NCI-H1092 (cell line): ENCODE measurements at regions not wholly inside any gene's neighbourhood (a gene's known extent, or its start where the extent isn't known, plus 50 kb on each side); places are given as distances from the start of the nearest gene placed in this dataset.

Experiments used
- DNase-seq: peaks from one replicate; lab custom pipeline; 2025; lab: John Stamatoyannopoulos, UW

DNA sequence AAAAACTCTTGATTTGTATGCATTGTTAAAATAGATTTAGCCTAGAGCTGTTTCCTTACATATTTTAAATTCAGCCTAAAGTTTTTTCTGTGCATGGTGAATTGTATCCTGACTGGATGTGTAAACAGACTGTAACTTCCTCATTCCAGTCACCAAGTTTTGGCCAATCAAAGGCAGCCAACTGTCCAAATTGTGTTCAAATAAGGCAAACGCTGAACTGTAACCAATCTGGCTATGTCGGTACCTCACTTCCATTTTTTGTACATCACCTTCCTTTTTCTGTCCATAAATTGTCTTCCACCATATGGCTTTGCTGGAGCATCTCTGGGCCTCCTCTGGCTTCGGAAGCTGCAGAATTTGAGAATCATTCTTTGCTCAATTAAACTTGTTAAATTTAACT is 1921.9 kb upstream of the SEL1L start:
- DNase-seq, result no peak

DNA sequence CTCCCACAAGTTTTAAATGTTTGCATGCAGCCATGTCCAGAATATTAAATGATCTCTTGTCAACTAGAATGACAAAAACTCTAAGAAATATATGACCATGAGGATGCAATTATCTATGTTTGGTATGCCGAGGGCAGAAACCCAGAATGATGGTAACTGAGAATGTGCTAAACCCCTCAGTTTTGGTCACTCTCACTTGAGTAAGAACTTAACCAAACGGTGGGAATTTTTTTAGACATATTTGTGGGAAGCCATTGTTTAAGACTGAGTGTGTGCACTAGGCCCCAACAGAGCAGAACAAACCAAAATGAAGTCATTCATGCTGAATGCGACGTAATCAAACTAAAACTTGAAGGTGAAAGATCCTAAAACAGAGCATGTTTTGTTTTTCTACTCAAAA is 1927.9 kb upstream of the SEL1L start:
- no peak for DNase-seq

DNA sequence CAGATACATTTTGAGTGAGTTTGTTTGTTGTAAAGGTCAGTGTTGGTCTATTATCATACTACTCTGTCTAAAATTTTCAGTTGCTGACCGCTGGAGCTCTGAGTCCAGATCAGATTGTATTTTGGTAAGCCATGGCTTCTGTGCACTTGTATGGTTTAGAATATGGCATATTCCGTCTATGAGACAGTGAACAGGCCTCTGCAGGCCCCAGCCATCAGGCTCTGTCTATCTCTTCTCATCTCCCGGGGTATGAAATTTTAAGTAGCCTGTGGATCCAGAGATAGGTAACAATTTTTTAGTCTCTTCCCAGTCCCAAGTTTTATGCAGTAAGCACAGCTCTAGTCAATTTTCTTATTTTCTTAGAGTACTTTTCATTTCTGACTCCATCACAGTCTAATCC is 1929.1 kb upstream of the SEL1L start:
- no peak for DNase-seq

DNA sequence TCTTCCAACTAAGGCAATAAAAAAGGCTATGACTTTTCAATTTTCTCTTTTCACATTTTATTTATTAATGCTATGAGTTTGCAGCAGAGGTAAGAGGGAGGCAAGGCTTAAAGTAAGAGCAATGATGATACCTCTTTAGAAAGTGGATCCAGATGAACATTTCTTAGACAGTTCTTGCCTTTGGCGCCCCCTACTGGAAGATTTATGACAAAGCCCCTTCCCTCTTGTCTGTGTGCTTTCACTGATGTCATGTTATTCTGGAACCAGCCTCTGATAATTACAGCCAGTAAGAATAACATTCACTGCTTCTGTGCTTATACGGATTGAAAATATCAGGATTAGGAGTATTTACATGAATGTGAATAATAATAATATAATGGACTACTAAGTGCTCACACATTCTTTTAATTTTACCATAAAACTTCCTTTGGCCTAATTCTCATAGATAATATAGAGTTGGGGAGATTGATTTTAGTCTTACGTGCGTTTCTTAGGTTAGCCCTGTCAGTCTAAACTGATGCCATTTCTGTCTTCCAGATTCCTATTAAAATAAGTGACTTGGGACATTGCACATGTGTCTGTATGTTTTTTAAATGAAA is 1929.9 kb upstream of the SEL1L start:
- DNase-seq, result peak; percentile 30

DNA sequence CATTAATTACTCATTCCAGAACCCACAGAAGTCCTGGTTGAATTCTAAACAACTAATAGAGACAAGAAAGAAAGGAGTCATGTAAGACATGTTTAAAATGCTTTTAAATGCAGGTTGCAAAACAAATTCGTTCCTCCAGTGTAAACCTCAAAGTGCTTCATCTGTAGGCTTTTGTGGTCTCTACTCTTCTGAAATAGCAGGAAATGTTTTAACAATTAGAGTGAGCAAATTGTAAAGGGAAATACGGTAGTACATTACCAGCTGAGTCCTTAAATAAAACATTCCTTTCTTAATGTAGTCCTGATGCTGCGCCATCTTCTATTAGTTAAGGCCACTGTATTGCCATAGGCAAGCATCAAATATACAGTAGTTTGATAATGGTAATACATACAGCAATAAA is 1934.2 kb upstream of the SEL1L start:
- no peak for DNase-seq

- DNase-seq, result no peak
Measured at GRCh38 chr14:83470466-83470865, 1936.8 kb upstream of the SEL1L start.

GRCh38 chr14:83470959-83471695 is 1937.5 kb upstream of the SEL1L start:
- DNase-seq, result no peak

- DNase-seq, result no peak
Measured at GRCh38 chr14:83473416-83474235, 1940.0 kb upstream of the SEL1L start.

- DNase-seq, result no peak
Measured at GRCh38 chr14:83478741-83479140, 1945.1 kb upstream of the SEL1L start.

DNA sequence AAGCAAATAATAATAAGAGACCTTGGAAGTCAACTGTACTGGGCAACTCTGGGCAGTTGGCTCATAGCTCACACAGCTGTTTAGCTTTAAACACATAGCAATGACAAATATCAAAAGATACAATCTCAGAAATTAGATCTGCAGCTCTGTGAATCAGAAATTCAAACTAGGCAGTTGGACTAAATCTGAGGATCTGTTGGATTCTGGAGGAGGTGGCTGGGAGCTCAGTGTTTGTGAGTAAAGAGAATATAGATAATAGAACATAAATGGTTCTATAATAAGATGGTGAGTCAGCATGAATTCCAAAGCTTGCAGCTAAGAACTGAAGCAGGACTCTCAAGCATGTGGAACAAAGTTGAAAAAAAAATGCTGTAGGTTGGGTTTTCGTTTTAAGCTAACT is 1949.4 kb upstream of the SEL1L start:
- no peak for DNase-seq

DNA sequence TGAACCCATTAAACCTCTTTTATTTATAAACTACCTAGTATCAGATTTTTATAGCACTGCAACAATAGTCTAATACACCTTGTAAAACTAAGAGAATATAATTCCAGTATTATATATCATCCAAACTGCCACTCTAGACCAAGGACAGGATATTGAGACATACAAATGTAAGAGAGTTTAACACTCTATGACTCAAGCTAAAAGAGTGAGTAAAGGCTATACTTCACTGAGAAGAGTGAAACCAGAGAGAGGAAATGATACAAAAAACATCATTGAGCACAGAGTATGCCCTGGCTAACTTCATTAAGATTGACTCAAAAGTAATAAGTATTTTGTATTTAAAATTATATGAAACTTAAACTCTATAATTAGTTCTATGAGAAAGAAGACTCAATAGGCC is 1951.9 kb upstream of the SEL1L start:
- DNase-seq, result no peak

DNA sequence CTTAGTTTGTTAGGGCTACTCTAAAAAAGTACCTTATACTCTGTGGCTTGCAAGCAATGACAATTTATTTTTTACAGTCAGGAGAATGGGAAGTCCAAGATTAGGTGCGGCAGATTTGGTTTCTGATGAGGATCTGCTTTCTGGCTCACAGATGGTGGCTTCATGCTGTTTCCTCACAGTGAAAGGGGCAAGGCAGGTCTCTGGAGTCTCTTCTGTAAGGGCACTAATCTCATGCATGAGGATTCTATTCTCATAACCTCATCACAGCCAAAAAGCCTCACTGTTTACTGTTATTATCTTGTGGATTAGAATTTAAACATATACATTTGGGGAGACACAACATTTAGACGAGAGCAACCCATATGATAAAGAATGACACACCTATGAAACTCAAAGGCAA is 1957.4 kb upstream of the SEL1L start:
- no peak for DNase-seq

GRCh38 chr14:83520837-83521236 is 1987.2 kb upstream of the SEL1L start:
- no peak for DNase-seq

DNA sequence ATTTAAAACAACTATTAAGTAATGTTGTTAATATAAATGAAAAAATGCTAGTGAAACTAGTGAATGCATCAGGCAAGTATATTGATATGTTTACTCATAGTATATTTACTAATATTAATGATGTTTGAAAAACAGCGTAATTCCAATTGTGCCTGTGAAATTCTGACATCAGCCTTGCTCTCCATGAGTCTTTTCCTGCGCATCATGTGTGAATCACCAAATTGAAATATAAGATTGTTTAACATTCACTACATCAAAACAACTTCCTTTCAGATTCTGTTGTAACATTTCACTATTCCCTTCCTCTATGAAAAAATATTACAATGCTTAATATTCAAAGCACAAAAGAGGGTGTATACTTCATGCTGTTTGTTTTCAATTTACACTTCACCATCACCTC is 1995.9 kb upstream of the SEL1L start:
- DNase-seq, result no peak

DNA sequence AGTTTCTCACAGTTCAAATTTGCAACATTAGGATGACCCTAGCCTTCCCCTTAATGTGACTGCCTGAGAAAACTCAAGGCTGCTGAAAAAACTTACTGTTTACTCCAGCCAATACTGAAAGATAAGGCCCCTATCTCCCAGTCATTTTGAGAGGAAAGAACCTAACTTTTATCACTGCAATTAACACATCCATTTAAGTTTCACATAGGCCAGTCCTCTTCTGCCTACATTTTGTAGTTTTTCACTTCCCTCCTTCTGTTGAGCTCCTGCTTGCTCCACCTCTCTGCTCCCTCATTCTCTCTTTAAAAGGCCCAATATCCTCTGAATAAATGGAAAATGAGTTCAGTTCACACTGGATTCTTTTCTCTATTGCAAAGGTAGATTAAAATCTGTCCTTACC is 1996.2 kb upstream of the FLRT2 start:
- DNase-seq, result no peak

DNA sequence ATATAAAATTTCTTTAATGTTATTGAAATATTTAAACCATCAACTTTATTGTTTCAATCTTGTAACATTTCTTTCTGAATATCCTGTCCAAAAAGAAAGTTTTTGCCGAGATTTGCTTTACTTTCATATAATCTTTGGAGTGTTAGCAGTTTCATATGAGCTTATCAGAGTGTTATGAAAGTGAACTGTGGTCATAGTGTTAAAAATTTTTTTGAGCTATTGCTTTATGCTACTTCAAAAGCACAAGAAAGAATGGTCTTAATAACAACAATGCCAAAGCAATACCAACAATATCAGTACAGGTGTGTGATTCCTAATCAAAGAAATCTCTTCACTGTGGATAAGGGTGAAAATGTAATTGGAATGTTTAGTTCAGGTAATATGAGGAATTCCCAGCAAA is 1994.9 kb upstream of the FLRT2 start:
- no peak for DNase-seq

DNA sequence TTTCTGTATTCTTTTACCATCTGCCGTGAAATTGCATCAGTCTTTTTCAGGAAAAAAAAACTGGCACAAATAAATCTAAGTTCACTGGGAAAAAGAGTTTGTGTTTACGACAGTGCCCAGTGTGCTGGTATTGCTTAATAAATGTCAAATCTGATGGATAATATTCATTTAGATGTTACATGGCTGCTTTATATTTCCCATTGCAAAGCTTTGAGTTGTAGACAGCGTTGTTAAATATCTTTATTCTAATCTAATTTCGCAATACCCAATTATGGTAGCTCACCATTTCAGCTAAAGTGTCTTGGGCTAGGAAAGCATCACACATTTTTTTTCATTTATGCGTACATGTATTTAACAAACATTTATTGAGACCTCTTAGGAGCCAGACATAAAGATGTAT is 1994.5 kb upstream of the FLRT2 start:
- no peak for DNase-seq

- DNase-seq, result no peak
Measured at GRCh38 chr14:83541147-83541546, 1988.8 kb upstream of the FLRT2 start.

DNA sequence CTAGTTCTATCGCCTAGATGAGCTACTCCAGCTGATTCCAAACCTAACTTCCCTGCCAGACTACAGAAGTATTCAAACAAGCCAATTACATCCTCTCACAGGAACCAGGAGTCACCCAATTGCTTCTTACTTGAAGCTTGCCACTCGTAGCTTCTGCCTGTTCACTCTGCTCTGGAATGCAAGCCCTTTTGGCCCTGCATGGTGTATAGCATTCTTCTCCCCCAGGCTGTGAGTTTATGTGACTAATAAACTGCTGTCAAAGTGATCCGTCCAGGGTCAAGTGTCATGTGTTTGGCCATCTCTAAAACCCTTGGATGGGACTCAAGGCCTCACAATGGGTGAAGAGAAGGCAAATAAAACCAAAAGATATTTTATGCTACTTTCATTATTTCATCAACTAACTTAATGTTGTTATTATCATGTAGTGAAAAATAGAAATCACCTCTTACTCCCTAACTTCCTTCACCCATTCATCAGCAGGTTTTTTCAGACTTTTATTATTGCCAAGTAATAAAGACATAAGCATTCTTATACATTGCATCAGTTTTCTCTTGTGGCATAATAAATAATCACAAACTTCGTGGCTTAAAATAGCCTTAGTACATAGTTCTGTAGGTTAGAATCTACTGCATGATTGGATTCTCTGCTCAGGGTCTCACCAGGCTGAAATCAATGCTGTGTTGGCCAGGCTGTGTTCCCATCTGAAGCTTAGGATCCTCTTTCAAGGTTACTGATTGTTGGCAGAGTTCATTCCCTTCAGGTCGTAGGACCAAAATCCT is 1981.7 kb upstream of the FLRT2 start:
- DNase-seq, result no peak

DNA sequence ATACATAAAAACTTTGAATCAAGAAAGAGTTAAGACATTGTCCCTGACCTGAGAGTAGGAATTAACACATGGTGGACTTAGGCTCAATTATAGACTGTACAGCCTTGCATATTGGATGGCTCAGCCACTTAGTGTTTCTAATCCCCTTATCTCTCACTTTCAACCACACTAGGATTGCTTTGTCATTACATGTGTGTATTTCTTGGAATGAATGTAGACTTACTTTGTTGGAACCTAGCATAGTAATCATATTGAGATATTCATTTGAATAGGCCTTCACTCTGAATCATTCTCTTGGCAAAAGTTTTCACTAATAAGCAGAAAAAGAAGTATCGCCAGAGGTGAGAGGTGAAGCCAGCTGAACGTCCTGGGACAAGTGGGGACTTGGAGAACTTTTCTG is 1973.9 kb upstream of the FLRT2 start:
- no peak for DNase-seq

DNA sequence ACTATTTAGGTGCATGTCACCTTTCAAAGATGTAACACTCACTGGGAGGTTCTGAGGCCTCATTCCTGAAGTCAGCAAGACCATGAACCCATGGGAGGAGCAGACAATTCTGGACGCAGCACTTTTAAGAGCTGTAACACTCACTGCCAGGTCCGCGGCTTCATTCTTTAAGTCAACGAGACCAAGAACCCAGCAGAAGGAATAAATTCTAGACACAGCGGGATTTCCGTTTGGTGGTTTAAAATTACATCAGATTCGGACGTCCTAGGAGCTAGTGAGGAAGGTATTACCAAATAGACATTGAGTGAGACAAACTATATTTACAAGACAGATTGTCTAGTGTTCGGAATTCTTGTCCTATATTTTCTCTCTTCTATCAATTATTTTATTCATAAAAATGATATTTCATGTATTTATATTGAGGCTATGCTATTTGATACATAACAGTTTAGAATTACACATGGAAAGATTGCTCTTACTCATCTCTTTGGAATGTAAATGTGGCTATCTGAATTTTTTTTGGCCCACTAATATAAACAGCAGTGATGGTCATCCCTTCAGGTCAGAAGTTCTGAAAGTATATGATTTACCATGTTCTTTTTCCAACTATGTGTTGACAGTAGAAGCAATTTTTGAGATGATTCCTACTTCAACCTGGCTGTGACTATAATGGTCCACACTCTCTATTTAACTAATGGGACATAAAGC is 1973.0 kb upstream of the FLRT2 start:
- no peak for DNase-seq

DNA sequence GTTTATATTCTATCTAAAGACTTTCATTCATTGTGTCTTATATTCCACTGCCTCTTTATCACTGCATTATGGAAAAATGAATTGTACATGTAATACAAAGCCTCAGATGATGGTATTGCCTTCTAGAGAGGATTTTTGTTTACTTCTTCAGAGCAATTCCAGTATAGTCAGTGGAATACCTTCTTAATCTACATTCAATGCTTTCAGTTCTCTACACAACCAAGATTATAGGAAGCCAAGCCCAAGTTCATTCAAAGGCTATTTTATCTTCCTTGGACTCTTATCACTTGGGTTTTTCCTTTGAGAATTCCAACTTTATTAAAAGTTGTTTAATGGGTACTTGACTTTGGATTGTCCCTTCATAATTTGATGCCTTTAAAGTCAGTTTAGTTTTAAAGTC is 1971.0 kb upstream of the FLRT2 start:
- no peak for DNase-seq
